ENCODE measurements at regions not wholly inside any gene's neighbourhood (a gene's known extent, or its start where the extent isn't known, plus 50 kb on each side); places are given as distances from the start of the nearest gene placed in this dataset.

GRCh38 chr4:175910700-175911099 lies 98.6 kb upstream of the GPM6A start:
- TF ChIP-seq CTCF (IDR thresholded peaks at IDR 0.05; ENCODE audit: low read length) (no peak), EZH2 (optimal IDR thresholded peaks at IDR 0.05; ENCODE audit: low read depth, low read length) (no peak), EZH2phosphoT487 (IDR thresholded peaks at IDR 0.05; ENCODE audit: low read length) (no peak)

Data from MM.1S (cell line).